DND-41 (cell line): ENCODE measurements at regions not wholly inside any gene's neighbourhood (a gene's known extent, or its start where the extent isn't known, plus 50 kb on each side); places are given as distances from the start of the nearest gene placed in this dataset.

Source experiments
- CTCF ChIP-seq: IDR thresholded peaks from 2 replicates; pipeline ENCODE4 v1.5.1; 2012; ENCODE audit warnings: borderline replicate concordance, low read length, moderate library complexity, mild to moderate bottlenecking; ENCODE audit not compliant: poor library complexity, severe bottlenecking; ENCODE audit errors: extremely low read depth
- EZH2 ChIP-seq: IDR thresholded peaks from 3 replicates; pipeline ENCODE4 v1.6.1; 2012; ENCODE audit warnings: borderline replicate concordance, low read depth, mild to moderate bottlenecking, moderate library complexity, low read length, inconsistent platforms; ENCODE audit not compliant: severe bottlenecking

GRCh38 chr11:57881647-57882046 is 120.0 kb downstream of the CTNND1 start:
- TF ChIP-seq CTCF: no peak
- no peak for TF ChIP-seq EZH2
